ENCODE measurements at regions not wholly inside any gene's neighbourhood (a gene's known extent, or its start where the extent isn't known, plus 50 kb on each side); places are given as distances from the start of the nearest gene placed in this dataset.

GRCh38 chr17:22570144-22570845 is 878.0 kb downstream of the KCNJ18 start:
- no peak for TF ChIP-seq CTCF (IDR thresholded peaks at IDR 0.05; ENCODE audit: insufficient read depth, missing control alignments)
- DNase-seq (ENCODE audit: insufficient read length, low spot score) (no peak), FAIRE-seq (no peak)

GRCh38 chr17:22599322-22599721 is 907.0 kb downstream of the KCNJ18 start:
- no peak for TF ChIP-seq CTCF (IDR thresholded peaks at IDR 0.05; ENCODE audit: insufficient read depth, missing control alignments)
- FAIRE-seq (no peak), DNase-seq (ENCODE audit: insufficient read length, low spot score) (no peak)

GRCh38 chr17:22600644-22601298 is 908.4 kb downstream of the KCNJ18 start:
- peak; percentile 33 for TF ChIP-seq CTCF (IDR thresholded peaks at IDR 0.05; ENCODE audit: insufficient read depth, missing control alignments)
- FAIRE-seq (peak; percentile 73), DNase-seq (ENCODE audit: insufficient read length, low spot score) (no peak)
